PFSK-1 (cell line): ENCODE measurements at regions not wholly inside any gene's neighbourhood (a gene's known extent, or its start where the extent isn't known, plus 50 kb on each side); places are given as distances from the start of the nearest gene placed in this dataset.

Source experiments
- FOXP2 ChIP-seq: optimal IDR thresholded peaks from 2 replicates; pipeline ENCODE3; 2011; ENCODE audit warnings: borderline replicate concordance, control low read depth, inconsistent platforms; ENCODE audit not compliant: insufficient read depth; ENCODE audit errors: extremely low read length, extremely low read depth
- POLR2AphosphoS5 ChIP-seq: IDR thresholded peaks from 2 replicates; pipeline ENCODE4 v1.6.1; 2012; ENCODE audit warnings: low read depth, mild to moderate bottlenecking, control low read depth, low read length, moderate library complexity
- REST ChIP-seq, 2 experiments: IDR thresholded peaks; 2 replicates each; pipeline versions ENCODE4 v1.6.1 to v1.8.0; 2011 to 2012; ENCODE audit warnings: low read depth in 2 of 2, low read length in 2 of 2, control low read depth in 1 of 2, inconsistent platforms in 1 of 2, mild to moderate bottlenecking in 1 of 2, moderate library complexity in 1 of 2; ENCODE audit not compliant: insufficient read depth in 1 of 2
- SIN3A ChIP-seq: IDR thresholded peaks from 2 replicates; pipeline ENCODE4 v1.6.1; 2012; ENCODE audit warnings: mild to moderate bottlenecking, low read length, moderate library complexity, borderline replicate concordance; ENCODE audit not compliant: insufficient read depth
- TAF1 ChIP-seq: IDR thresholded peaks from 2 replicates; pipeline ENCODE4 v1.6.1; 2012; ENCODE audit warnings: low read length, control low read depth, borderline replicate concordance; ENCODE audit not compliant: insufficient read depth

GRCh38 chr3:102059145-102059943, 210.0 kb downstream of the NFKBIZ start:
- TF ChIP-seq REST (IDR thresholded peaks at IDR 0.05; ENCODE audit: insufficient read depth in 1 of 2, low read depth in 2 of 2, low read length in 2 of 2): no peak

- TF ChIP-seq FOXP2: no peak
- TF ChIP-seq SIN3A: no peak
Observed at GRCh38 chr3:102060814-102061213, 211.5 kb downstream of the NFKBIZ start.

GRCh38 chr3:102063572-102063971, 214.3 kb downstream of the NFKBIZ start:
- TF ChIP-seq FOXP2: no peak
- no peak for TF ChIP-seq REST (IDR thresholded peaks at IDR 0.05; ENCODE audit: insufficient read depth in 1 of 2, low read depth in 2 of 2, low read length in 2 of 2)
- TF ChIP-seq TAF1: no peak
- TF ChIP-seq POLR2AphosphoS5: no peak
- TF ChIP-seq SIN3A: no peak

GRCh38 chr3:102066470-102066869, 217.2 kb downstream of the NFKBIZ start:
- no peak for TF ChIP-seq TAF1
- TF ChIP-seq SIN3A: no peak
- no peak for TF ChIP-seq REST (IDR thresholded peaks at IDR 0.05; ENCODE audit: insufficient read depth in 1 of 2, low read depth in 2 of 2, low read length in 2 of 2)
- TF ChIP-seq POLR2AphosphoS5: no peak
- no peak for TF ChIP-seq FOXP2

- TF ChIP-seq REST (IDR thresholded peaks at IDR 0.05; ENCODE audit: insufficient read depth in 1 of 2, low read depth in 2 of 2, low read length in 2 of 2): no peak
- TF ChIP-seq SIN3A: no peak
- TF ChIP-seq TAF1: no peak
Observed at GRCh38 chr3:102068327-102068726, 219.0 kb downstream of the NFKBIZ start.
